ENCODE measurements at regions not wholly inside any gene's neighbourhood (a gene's known extent, or its start where the extent isn't known, plus 50 kb on each side); places are given as distances from the start of the nearest gene placed in this dataset.

DNA sequence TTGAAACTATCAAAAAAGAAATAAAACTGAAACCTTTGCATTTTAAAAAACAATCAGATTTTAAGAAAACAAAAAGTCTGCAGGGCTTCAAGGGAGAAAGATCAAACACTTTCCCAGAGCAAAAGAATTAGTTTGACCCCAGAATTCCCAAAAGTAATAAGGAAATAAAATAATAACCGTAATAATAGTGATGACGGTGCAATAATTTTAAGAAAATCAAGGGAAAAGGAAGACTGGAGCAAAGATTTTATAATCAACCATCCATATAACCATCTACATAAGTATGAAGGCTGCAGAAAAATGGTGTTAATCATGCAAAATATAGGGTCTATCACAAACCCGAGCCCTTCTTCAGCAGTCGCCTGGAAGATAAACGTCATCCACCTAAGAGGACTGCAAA is 634.8 kb downstream of the GALR1 start:
- no peak for TF ChIP-seq POLR2A (IDR thresholded peaks at IDR 0.05)
- no peak for TF ChIP-seq EP300 (IDR thresholded peaks at IDR 0.05)
- no peak for TF ChIP-seq CTCF (IDR thresholded peaks at IDR 0.05)
- no peak for TF ChIP-seq POLR2AphosphoS5 (IDR thresholded peaks at IDR 0.05)
